ENCODE measurements at regions not wholly inside any gene's neighbourhood (a gene's known extent, or its start where the extent isn't known, plus 50 kb on each side); places are given as distances from the start of the nearest gene placed in this dataset.

DNA sequence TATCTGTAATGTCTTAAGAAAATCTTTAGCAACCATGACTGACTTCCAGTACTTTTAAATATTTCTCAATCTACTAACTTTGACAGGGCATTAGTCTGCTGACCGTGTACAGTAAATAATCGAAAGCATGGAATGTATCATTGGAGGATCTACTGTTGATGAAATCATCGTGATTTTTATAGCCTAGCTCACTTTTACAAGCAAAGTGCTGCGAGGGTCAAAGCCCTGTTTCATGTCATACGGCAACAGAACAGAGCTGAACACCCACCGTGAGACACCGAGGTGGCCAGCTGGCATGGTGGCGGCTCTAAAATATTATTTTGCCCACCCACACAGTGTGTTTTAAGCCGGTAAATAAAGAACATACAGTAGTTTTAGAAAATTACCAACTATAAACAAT lies 679.3 kb downstream of the FAT4 start:
- Histone ChIP-seq H3K9me3 (replicated peaks; ENCODE audit: control insufficient read depth, insufficient read depth, low read length) (no peaks in the 10 kb centered on the region), H2AFZ (ENCODE audit: control insufficient read depth, low read depth, low read length) (no peak overlapping the region), H3K9ac (ENCODE audit: control insufficient read depth, insufficient read depth, low read length) (no peak overlapping the region), H3K27me3 (replicated peaks in 1 of 2; ENCODE audit: control insufficient read depth in 2 of 2, insufficient read depth in 2 of 2, low read length in 1 of 2) (no peaks in the 10 kb centered on the region), H3K4me3 (no peak overlapping the region), H3K4me2 (ENCODE audit: control insufficient read depth, insufficient read depth) (no peak overlapping the region), H3K79me2 (ENCODE audit: control insufficient read depth, insufficient read depth, low read length) (no peaks in the 10 kb centered on the region), H3K36me3 (ENCODE audit: control insufficient read depth in 2 of 2, insufficient read depth in 2 of 2, low read length in 1 of 2) (no peaks in the 10 kb centered on the region), H4K20me1 (ENCODE audit: control insufficient read depth, insufficient read depth) (no peaks in the 10 kb centered on the region), H3K27ac (ENCODE audit: control insufficient read depth, insufficient read depth) (no peak overlapping the region), H3K4me1 (ENCODE audit: control insufficient read depth, insufficient read depth, low read length) (no peaks in the 10 kb centered on the region)
- ChIA-PET CTCF (no interaction called here), RAD21 (ENCODE audit: unreplicated experiment) (no interaction called here), POLR2A (no interaction called here), SMC1A (ENCODE audit: uncharacterized antibody, unreplicated experiment) (interaction anchor here (1.2 to 1.3 kb wide), 2 partner anchors 9 to 19 kb away, joined by 3 read pairs; no protein-coding TSS in a partner anchor)
- 35% methylated on average over 9 of the region's 9 CpGs for WGBS (ENCODE audit: insufficient coverage, insufficient replicate concordance, low lambda C conversion rate, missing lambda C conversion rate)
- DNase-seq (ENCODE audit: low read depth, low spot score): no peak
- in situ Hi-C loops (cut with MboI) (no loop called here), intact Hi-C loops (cut with micrococcal nuclease; ENCODE audit: unreplicated experiment) (no loop called here)
- no peak for ATAC-seq
- FAIRE-seq: no peak
- no TSS peak for BruUV-seq (replicated peaks)
- TF ChIP-seq, protein P1, sequence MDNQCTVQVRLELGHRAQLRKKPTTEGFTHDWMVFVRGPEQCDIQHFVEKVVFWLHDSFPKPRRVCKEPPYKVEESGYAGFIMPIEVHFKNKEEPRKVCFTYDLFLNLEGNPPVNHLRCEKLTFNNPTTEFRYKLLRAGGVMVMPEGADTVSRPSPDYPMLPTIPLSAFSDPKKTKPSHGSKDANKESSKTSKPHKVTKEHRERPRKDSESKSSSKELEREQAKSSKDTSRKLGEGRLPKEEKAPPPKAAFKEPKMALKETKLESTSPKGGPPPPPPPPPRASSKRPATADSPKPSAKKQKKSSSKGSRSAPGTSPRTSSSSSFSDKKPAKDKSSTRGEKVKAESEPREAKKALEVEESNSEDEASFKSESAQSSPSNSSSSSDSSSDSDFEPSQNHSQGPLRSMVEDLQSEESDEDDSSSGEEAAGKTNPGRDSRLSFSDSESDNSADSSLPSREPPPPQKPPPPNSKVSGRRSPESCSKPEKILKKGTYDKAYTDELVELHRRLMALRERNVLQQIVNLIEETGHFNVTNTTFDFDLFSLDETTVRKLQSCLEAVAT (IDR thresholded peaks at IDR 0.05): no peak
- TF ChIP-seq, protein P2, sequence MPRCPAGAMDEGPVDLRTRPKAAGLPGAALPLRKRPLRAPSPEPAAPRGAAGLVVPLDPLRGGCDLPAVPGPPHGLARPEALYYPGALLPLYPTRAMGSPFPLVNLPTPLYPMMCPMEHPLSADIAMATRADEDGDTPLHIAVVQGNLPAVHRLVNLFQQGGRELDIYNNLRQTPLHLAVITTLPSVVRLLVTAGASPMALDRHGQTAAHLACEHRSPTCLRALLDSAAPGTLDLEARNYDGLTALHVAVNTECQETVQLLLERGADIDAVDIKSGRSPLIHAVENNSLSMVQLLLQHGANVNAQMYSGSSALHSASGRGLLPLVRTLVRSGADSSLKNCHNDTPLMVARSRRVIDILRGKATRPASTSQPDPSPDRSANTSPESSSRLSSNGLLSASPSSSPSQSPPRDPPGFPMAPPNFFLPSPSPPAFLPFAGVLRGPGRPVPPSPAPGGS (IDR thresholded peaks at IDR 0.05; ENCODE audit: borderline replicate concordance, insufficient read depth, low read depth, low read length, poor library complexity, severe bottlenecking): no peak
- TF ChIP-seq FOS (IDR thresholded peaks at IDR 0.05; ENCODE audit: borderline replicate concordance, extremely low read depth, insufficient read length) (no peak), ZBED1 (IDR thresholded peaks at IDR 0.05; ENCODE audit: borderline replicate concordance) (no peak), HDAC2 (IDR thresholded peaks at IDR 0.05) (no peak), BHLHE40 (IDR thresholded peaks at IDR 0.05; ENCODE audit: borderline replicate concordance in 1 of 2, low read depth in 2 of 2, low read length in 1 of 2) (no peak), CHD4 (IDR thresholded peaks at IDR 0.05) (no peak), PAX8 (IDR thresholded peaks at IDR 0.05) (no peak), SREBF2 (IDR thresholded peaks at IDR 0.05; ENCODE audit: low read length) (no peak), SIX5 (IDR thresholded peaks at IDR 0.05; ENCODE audit: low read depth, low read length, severe bottlenecking) (no peak), GABPA (IDR thresholded peaks at IDR 0.05; ENCODE audit: low read depth) (no peak), ETV6 (conservative IDR thresholded peaks at IDR 0.05 in 1 of 2, IDR thresholded peaks at IDR 0.05 in 1 of 2; ENCODE audit: borderline replicate concordance in 1 of 2, low read depth in 1 of 2) (no peak), RFX5 (IDR thresholded peaks at IDR 0.05; ENCODE audit: low read depth, low read length) (no peak)
- TF ChIP-seq, protein P3, sequence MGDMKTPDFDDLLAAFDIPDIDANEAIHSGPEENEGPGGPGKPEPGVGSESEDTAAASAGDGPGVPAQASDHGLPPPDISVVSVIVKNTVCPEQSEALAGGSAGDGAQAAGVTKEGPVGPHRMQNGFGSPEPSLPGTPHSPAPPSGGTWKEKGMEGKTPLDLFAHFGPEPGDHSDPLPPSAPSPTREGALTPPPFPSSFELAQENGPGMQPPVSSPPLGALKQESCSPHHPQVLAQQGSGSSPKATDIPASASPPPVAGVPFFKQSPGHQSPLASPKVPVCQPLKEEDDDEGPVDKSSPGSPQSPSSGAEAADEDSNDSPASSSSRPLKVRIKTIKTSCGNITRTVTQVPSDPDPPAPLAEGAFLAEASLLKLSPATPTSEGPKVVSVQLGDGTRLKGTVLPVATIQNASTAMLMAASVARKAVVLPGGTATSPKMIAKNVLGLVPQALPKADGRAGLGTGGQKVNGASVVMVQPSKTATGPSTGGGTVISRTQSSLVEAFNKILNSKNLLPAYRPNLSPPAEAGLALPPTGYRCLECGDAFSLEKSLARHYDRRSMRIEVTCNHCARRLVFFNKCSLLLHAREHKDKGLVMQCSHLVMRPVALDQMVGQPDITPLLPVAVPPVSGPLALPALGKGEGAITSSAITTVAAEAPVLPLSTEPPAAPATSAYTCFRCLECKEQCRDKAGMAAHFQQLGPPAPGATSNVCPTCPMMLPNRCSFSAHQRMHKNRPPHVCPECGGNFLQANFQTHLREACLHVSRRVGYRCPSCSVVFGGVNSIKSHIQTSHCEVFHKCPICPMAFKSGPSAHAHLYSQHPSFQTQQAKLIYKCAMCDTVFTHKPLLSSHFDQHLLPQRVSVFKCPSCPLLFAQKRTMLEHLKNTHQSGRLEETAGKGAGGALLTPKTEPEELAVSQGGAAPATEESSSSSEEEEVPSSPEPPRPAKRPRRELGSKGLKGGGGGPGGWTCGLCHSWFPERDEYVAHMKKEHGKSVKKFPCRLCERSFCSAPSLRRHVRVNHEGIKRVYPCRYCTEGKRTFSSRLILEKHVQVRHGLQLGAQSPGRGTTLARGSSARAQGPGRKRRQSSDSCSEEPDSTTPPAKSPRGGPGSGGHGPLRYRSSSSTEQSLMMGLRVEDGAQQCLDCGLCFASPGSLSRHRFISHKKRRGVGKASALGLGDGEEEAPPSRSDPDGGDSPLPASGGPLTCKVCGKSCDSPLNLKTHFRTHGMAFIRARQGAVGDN (IDR thresholded peaks at IDR 0.05): no peak
- TF ChIP-seq, protein P4, sequence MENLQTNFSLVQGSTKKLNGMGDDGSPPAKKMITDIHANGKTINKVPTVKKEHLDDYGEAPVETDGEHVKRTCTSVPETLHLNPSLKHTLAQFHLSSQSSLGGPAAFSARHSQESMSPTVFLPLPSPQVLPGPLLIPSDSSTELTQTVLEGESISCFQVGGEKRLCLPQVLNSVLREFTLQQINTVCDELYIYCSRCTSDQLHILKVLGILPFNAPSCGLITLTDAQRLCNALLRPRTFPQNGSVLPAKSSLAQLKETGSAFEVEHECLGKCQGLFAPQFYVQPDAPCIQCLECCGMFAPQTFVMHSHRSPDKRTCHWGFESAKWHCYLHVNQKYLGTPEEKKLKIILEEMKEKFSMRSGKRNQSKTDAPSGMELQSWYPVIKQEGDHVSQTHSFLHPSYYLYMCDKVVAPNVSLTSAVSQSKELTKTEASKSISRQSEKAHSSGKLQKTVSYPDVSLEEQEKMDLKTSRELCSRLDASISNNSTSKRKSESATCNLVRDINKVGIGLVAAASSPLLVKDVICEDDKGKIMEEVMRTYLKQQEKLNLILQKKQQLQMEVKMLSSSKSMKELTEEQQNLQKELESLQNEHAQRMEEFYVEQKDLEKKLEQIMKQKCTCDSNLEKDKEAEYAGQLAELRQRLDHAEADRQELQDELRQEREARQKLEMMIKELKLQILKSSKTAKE (IDR thresholded peaks at IDR 0.05; ENCODE audit: low read depth, poor library complexity, severe bottlenecking): no peak
